HepG2 (cell line): ENCODE measurements at regions not wholly inside any gene's neighbourhood (a gene's known extent, or its start where the extent isn't known, plus 50 kb on each side); places are given as distances from the start of the nearest gene placed in this dataset.

Experiments used
- ATAC-seq: fragments of 200-7000 bp; cut with Tn5 transposase; 3 replicates; pipeline ENCODE4 v1.9.1; 2020; ENCODE audit warnings: mild to moderate bottlenecking, moderate library complexity
- BruUV-seq: library from RNA; stranded (reverse); fragments of 400-500 nt; replicated peaks from 2 replicates; lab custom pipeline; 2021; lab: Mats Ljungman, UMichigan
- CTCF ChIA-PET: fragments of 300-600 bp; formaldehyde crosslinking; extraction: SDS; loops from one replicate; lab custom pipeline; 2021; ENCODE audit warnings: low total read pairs, inconsistent platforms, low intra/inter-chr PET ratio; lab: Yijun Ruan, JAX
- POLR2A ChIA-PET: fragments of 350-600 bp; sonication (Branson Sonifier 250); formaldehyde crosslinking; loops from one replicate; lab custom pipeline; 2020; ENCODE audit warnings: antibody characterized with exemption, inconsistent platforms; lab: Yijun Ruan, JAX
- DNase-seq: peaks from one replicate; pipeline ENCODE4 v3.0.0-alpha.2; 2015; ENCODE audit warnings: low spot score
- FAIRE-seq: peaks from 3 replicates; lab custom pipeline; 2011; peaks lifted over from hg19 to GRCh38; lab: Jason Lieb, UNC
- H2AFZ ChIP-seq: one replicate; pipeline ENCODE4 v1.6.1; 2011; ENCODE audit warnings: low read length, inconsistent platforms
- H3K27ac ChIP-seq: fragments of 300-600 bp; 3 replicates; pipeline ENCODE4 v1.8.0; 2011; ENCODE audit warnings: mixed run types, mild to moderate bottlenecking, mixed read lengths, low read length, inconsistent platforms; ENCODE audit not compliant: insufficient read depth; ENCODE audit errors: extremely low read length
- H3K27me3 ChIP-seq, 2 experiments: fragments of 200-600 bp in 1 of 2; 2 replicates in 1 of 2; 3 replicates in 1 of 2; pipeline versions ENCODE4 v1.6.0 to v1.8.0; 2011; ENCODE audit warnings: low read length in 2 of 2, mild to moderate bottlenecking in 2 of 2, moderate library complexity in 2 of 2, inconsistent platforms in 1 of 2; ENCODE audit not compliant: insufficient read depth in 2 of 2, control insufficient read depth in 1 of 2
- H3K36me3 ChIP-seq, 2 experiments: fragments of 200-600 bp in 1 of 2; replicated peaks in 1 of 2; 2 replicates in 1 of 2; 3 replicates in 1 of 2; pipeline versions ENCODE4 v1.5.1 to v1.8.0; 2011; ENCODE audit warnings: low read length in 2 of 2, inconsistent platforms in 1 of 2; ENCODE audit not compliant: insufficient read depth in 2 of 2, control insufficient read depth in 1 of 2
- H3K4me1 ChIP-seq: 2 replicates; pipeline ENCODE4 v1.5.1; 2012; ENCODE audit warnings: low read length, inconsistent platforms; ENCODE audit not compliant: insufficient read depth
- H3K4me2 ChIP-seq: 2 replicates; pipeline ENCODE4 v1.6.0; 2011; ENCODE audit warnings: low read depth, low read length, inconsistent platforms
- H3K4me3 ChIP-seq, 3 experiments: fragments of 200-600 bp in 1 of 3; sonication (generic), shearing (Covaris generic) in 1 of 3; replicated peaks in 1 of 3; 2 replicates each; pipeline ENCODE4 v1.5.1; 2011 to 2016; ENCODE audit warnings: low read length in 3 of 3, inconsistent platforms in 2 of 3, low read depth in 2 of 3, mild to moderate bottlenecking in 2 of 3, control low read depth in 1 of 3, mixed read lengths in 1 of 3; ENCODE audit not compliant: insufficient read depth in 1 of 3
- H3K79me2 ChIP-seq: one replicate; pipeline ENCODE4 v1.6.1; 2011; ENCODE audit warnings: low read length, inconsistent platforms; ENCODE audit not compliant: insufficient read depth
- H3K9ac ChIP-seq: 2 replicates; pipeline ENCODE4 v1.6.0; 2011; ENCODE audit warnings: mild to moderate bottlenecking, low read depth, low read length, inconsistent platforms; ENCODE audit not compliant: insufficient read depth
- H3K9me3 ChIP-seq: 2 replicates; pipeline ENCODE4 v1.5.1; 2012; ENCODE audit warnings: mild to moderate bottlenecking, low read length
- H4K20me1 ChIP-seq: 2 replicates; pipeline ENCODE4 v1.6.0; 2011; ENCODE audit warnings: inconsistent platforms, mild to moderate bottlenecking, low read length, moderate library complexity; ENCODE audit not compliant: insufficient read depth
- CBX1 ChIP-seq: IDR thresholded peaks from one replicate; pipeline ENCODE4 v1.6.1; 2016; ENCODE audit warnings: antibody characterized with exemption, low read depth
- ISX ChIP-seq: sonication (generic); formaldehyde crosslinking; conservative IDR thresholded peaks from 2 replicates; pipeline ENCODE4 v1.5.0; 2020; ENCODE audit warnings: missing genetic modification reagents
- PAWR ChIP-seq: sonication (generic); formaldehyde crosslinking; IDR thresholded peaks from 2 replicates; pipeline ENCODE4 v1.4.0; 2020; ENCODE audit warnings: missing genetic modification reagents, mild to moderate bottlenecking, borderline replicate concordance
- PITX1 ChIP-seq: sonication (generic); formaldehyde crosslinking; IDR thresholded peaks from 2 replicates; pipeline ENCODE4 v1.5.1; 2020; ENCODE audit warnings: mild to moderate bottlenecking, missing genetic modification reagents
- SETDB1 ChIP-seq: sonication (generic); formaldehyde crosslinking; IDR thresholded peaks from 2 replicates; pipeline ENCODE4 v1.5.1; 2020; ENCODE audit warnings: missing genetic modification reagents, mild to moderate bottlenecking, borderline replicate concordance
- ZFAT ChIP-seq: sonication (generic); formaldehyde crosslinking; conservative IDR thresholded peaks from 2 replicates; pipeline ENCODE4 v1.8.1; 2023; ENCODE audit warnings: missing genetic modification reagents, inconsistent platforms
- ZNF136 ChIP-seq: sonication (generic); formaldehyde crosslinking; IDR thresholded peaks from 2 replicates; pipeline ENCODE4 v1.8.1; 2022; ENCODE audit warnings: low read depth, mild to moderate bottlenecking, moderate library complexity, missing genetic modification reagents
- ZNF251 ChIP-seq: sonication (generic); formaldehyde crosslinking; IDR thresholded peaks from 2 replicates; pipeline ENCODE4 v1.9.0; 2021; ENCODE audit warnings: mild to moderate bottlenecking, missing genetic modification reagents
- ZNF552 ChIP-seq: sonication (generic); formaldehyde crosslinking; IDR thresholded peaks from 2 replicates; pipeline ENCODE4 v1.9.0; 2022; ENCODE audit warnings: missing genetic modification reagents, mild to moderate bottlenecking, borderline replicate concordance
- ZNF644 ChIP-seq: IDR thresholded peaks from 2 replicates; pipeline ENCODE4 v1.6.1; 2016; ENCODE audit warnings: low read depth
- ZNF780A ChIP-seq: sonication (generic); formaldehyde crosslinking; IDR thresholded peaks from 2 replicates; pipeline ENCODE4 v1.8.0; 2022; ENCODE audit warnings: mild to moderate bottlenecking, missing genetic modification reagents, moderate library complexity
- WGBS: methylation state at CpG from one replicate; pipeline ENCODE4 v1.1.6; 2017; ENCODE audit warnings: low lambda C conversion rate; 5-methylcytosine and 5-hydroxymethylcytosine counted together
- in situ Hi-C: cut with HindIII; loops from 2 replicates; pipeline ENCODE4 v1.10.0; 2017; ENCODE audit warnings: low pct_unique_long_range_greater_than_20kb; ENCODE audit not compliant: extremely low pct_ligation_motif_present
- intact Hi-C: fragments of 100-400 bp; cut with micrococcal nuclease; formaldehyde crosslinking; loops from one replicate; pipeline ENCODE4 v1.10.0; 2022; ENCODE audit not compliant: unreplicated experiment
- TF ChIP-seq, protein P1 (sequence below): sonication (generic); formaldehyde crosslinking; IDR thresholded peaks from 2 replicates; pipeline ENCODE4 v1.8.0; 2022; ENCODE audit warnings: mild to moderate bottlenecking, missing genetic modification reagents, borderline replicate concordance
- TF ChIP-seq, protein P2 (sequence below): sonication (generic); formaldehyde crosslinking; IDR thresholded peaks from 2 replicates; pipeline ENCODE4 v1.4.0; 2020; ENCODE audit warnings: low read depth, missing genetic modification reagents

DNA sequence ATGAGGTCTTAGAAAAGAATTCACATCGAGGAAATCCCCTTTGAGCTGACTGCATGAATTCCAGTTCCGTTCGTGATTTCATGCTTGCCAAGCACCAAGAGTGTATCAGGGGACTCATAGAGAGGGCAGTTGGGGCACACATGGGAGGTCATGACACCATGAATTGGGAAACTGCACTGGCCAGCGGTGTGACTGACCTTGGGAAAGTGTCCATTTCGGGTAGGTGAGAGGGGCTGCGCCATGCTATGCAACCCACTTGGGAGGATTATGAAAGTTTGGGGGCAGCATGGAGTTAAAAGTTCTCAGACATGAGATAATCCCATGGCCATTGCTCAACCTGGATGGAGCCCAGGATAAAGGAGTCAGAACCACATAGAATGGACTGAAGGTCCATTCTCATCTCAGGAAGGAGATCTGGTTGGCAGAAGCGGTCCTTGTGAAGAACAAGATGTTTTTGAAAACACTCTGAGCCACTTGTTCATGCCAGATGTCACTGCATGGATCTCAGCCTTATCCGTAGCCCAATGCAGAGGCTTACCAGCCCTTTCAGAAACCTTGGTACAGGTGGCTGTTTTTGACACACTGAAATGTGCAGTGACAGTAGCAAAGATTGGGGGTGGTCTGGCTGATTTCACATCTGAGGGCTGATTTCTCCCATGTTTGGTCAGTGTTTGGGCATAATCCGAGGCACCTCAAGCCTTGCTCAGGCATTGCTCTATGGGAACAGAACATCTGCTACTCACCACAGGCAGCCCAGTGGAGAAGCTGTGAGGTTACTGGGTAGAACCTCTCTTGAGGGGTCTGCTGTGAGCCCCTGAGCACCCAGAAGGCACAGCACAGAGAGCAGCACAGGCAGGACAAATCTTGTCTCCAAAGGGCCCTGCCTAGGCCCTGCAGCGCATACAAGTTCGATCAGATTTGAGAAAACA lies 252.3 kb downstream of the CXCL12 start:
- intact Hi-C loops: no loop called here
- no peak; the same call in 2 of the 3 replicates for ATAC-seq

DNA sequence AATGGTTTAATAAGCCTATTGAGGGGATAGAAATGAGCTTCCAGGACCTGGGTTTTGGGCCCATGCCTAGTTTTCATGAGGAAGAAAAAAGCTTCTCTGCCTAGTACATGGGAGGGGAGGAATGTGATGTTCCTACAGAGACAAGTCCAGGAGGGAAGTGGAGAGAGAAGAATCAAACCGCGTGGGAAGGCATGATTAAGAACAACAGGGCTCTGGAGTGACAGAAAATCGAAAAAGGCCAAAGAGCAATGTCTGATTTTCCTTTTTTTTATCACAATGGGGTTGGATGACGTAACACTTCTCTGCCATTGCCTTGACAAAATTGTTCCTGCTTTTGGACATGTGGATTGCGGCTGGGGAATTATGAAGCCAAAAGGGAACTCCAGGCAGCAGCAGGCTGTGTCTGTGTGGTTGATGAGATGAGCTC lies 258.6 kb downstream of the CXCL12 start:
- BruUV-seq: no TSS peak
- Histone ChIP-seq H4K20me1 (no peaks in the 10 kb centered on the region), H3K79me2 (no peaks in the 10 kb centered on the region), H3K4me3 (no peak overlapping the region), H3K4me1 (peaks cover 10% of the 10 kb centered on the region; the same call in 1 of the 2 replicates), H3K27ac (no peak overlapping the region), H3K9me3 (no peaks in the 10 kb centered on the region), H2AFZ (no peak overlapping the region), H3K4me2 (no peak overlapping the region), H3K27me3 (peaks cover 0 to 10% of the 10 kb centered on the region in 2 experiments; a peak in 1 of 5 replicates), H3K9ac (no peak overlapping the region), H3K36me3 (no peaks in the 10 kb centered on the region)
- 18% methylated on average over 5 of the region's 5 CpGs for WGBS
- ATAC-seq: no peak; the same call in 2 of the 3 replicates
- in situ Hi-C loops: no loop called here
- DNase-seq: no peak
- intact Hi-C loops: no loop called here
- no peak for FAIRE-seq
- POLR2A ChIA-PET: no interaction called here
- CTCF ChIA-PET: no interaction called here
- TF ChIP-seq PAWR: no peak
- no peak for TF ChIP-seq ZNF251 (CRISPR knock-in tag)
- TF ChIP-seq ISX (CRISPR knock-in tag): no peak
- TF ChIP-seq, protein P1, sequence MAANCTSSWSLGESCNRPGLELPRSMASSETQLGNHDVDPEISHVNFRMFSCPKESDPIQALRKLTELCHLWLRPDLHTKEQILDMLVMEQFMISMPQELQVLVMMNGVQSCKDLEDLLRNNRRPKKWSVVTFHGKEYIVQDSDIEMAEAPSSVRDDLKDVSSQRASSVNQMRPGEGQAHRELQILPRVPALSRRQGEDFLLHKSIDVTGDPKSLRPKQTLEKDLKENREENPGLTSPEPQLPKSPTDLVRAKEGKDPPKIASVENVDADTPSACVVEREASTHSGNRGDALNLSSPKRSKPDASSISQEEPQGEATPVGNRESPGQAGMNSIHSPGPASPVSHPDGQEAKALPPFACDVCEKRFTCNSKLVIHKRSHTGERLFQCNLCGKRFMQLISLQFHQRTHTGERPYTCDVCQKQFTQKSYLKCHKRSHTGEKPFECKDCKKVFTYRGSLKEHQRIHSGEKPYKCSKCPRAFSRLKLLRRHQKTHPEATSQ (CRISPR knock-in tag): no peak
- TF ChIP-seq SETDB1 (CRISPR knock-in tag): no peak
- no peak for TF ChIP-seq ZNF552 (CRISPR knock-in tag)
- TF ChIP-seq, protein P2, sequence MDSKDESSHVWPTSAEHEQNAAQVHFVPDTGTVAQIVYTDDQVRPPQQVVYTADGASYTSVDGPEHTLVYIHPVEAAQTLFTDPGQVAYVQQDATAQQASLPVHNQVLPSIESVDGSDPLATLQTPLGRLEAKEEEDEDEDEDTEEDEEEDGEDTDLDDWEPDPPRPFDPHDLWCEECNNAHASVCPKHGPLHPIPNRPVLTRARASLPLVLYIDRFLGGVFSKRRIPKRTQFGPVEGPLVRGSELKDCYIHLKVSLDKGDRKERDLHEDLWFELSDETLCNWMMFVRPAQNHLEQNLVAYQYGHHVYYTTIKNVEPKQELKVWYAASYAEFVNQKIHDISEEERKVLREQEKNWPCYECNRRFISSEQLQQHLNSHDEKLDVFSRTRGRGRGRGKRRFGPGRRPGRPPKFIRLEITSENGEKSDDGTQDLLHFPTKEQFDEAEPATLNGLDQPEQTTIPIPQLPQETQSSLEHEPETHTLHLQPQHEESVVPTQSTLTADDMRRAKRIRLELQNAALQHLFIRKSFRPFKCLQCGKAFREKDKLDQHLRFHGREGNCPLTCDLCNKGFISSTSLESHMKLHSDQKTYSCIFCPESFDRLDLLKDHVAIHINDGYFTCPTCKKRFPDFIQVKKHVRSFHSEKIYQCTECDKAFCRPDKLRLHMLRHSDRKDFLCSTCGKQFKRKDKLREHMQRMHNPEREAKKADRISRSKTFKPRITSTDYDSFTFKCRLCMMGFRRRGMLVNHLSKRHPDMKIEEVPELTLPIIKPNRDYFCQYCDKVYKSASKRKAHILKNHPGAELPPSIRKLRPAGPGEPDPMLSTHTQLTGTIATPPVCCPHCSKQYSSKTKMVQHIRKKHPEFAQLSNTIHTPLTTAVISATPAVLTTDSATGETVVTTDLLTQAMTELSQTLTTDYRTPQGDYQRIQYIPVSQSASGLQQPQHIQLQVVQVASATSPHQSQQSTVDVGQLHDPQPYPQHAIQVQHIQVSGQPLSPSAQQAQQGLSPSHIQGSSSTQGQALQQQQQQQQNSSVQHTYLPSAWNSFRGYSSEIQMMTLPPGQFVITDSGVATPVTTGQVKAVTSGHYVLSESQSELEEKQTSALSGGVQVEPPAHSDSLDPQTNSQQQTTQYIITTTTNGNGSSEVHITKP (CRISPR knock-in tag): no peak
- TF ChIP-seq CBX1: no peak
- no peak for TF ChIP-seq ZNF136 (CRISPR knock-in tag)
- no peak for TF ChIP-seq ZFAT (CRISPR knock-in tag)

More for the DNA sequence above, 252.3 kb downstream of the CXCL12 start:
- Histone ChIP-seq H4K20me1 (no peaks in the 10 kb centered on the region), H3K9ac (no peak overlapping the region), H2AFZ (no peak overlapping the region), H3K9me3 (no peaks in the 10 kb centered on the region), H3K4me2 (peak overlapping the region; percentile 20), H3K4me1 (peaks cover 17% of the 10 kb centered on the region; the same call in 1 of the 2 replicates), H3K36me3 (no peaks in the 10 kb centered on the region), H3K79me2 (no peaks in the 10 kb centered on the region), H3K27me3 (peaks cover 0 to 6% of the 10 kb centered on the region in 2 experiments; a peak in 1 of 5 replicates), H3K4me3 (no peak overlapping the region), H3K27ac (no peak overlapping the region)
- ChIA-PET CTCF (no interaction called here), POLR2A (no interaction called here)
- WGBS: 7% methylated on average over 10 of the region's 11 CpGs
- in situ Hi-C loops: no loop called here
- BruUV-seq: no TSS peak
- TF ChIP-seq ZNF644 (CRISPR knock-in tag): peak; percentile 18; the same call in 1 of the 2 replicates
- TF ChIP-seq PITX1: peak; percentile 20; the same call in 1 of the 2 replicates
- TF ChIP-seq ZNF780A (CRISPR knock-in tag): no peak
- DNase-seq: no peak
- FAIRE-seq: no peak
